ENCODE measurements at regions not wholly inside any gene's neighbourhood (a gene's known extent, or its start where the extent isn't known, plus 50 kb on each side); places are given as distances from the start of the nearest gene placed in this dataset.

DNA sequence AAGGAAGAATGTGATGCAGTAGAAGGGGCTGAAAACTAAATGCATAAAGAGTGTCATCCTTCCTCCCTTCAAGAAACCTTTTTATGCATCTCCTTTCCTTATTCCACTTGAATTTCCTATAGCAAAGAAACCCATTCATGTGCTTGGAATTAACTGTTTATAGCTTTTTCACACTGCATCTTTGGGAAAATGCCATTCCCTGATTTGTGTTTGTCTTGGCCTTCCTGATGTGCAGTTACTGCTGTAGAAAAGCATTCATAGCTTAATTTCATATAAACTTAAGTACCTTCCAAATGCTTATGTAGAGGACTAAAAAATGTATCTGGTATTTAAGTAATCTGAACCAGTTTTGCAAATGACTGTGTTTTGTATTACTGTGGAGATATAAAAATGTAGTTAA, 61.8 kb downstream of the SDR9C7 start:
- H3K27me3 ChIP-seq: no peaks in the 10 kb centered on the region
- H3K4me1 ChIP-seq: peaks cover 0 to 31% (median 5%) of the 10 kb centered on the region in 4 donors
- ATAC-seq: no peak
- no peaks in the 10 kb centered on the region for H3K36me3 ChIP-seq
- peaks cover 0 to 2% (median 0%) of the 10 kb centered on the region in 4 donors for H3K9me3 ChIP-seq
- TF ChIP-seq, protein P1, sequence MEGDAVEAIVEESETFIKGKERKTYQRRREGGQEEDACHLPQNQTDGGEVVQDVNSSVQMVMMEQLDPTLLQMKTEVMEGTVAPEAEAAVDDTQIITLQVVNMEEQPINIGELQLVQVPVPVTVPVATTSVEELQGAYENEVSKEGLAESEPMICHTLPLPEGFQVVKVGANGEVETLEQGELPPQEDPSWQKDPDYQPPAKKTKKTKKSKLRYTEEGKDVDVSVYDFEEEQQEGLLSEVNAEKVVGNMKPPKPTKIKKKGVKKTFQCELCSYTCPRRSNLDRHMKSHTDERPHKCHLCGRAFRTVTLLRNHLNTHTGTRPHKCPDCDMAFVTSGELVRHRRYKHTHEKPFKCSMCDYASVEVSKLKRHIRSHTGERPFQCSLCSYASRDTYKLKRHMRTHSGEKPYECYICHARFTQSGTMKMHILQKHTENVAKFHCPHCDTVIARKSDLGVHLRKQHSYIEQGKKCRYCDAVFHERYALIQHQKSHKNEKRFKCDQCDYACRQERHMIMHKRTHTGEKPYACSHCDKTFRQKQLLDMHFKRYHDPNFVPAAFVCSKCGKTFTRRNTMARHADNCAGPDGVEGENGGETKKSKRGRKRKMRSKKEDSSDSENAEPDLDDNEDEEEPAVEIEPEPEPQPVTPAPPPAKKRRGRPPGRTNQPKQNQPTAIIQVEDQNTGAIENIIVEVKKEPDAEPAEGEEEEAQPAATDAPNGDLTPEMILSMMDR (IDR thresholded peaks at IDR 0.05): no peak
- TF ChIP-seq POLR2A (IDR thresholded peaks at IDR 0.05): no peak
- H3K4me3 ChIP-seq: no peak overlapping the region
- H3K27ac ChIP-seq: no peak overlapping the region
- intact Hi-C loops (cut with DNase I): no loop called here
- no peak for DNase-seq

DNA sequence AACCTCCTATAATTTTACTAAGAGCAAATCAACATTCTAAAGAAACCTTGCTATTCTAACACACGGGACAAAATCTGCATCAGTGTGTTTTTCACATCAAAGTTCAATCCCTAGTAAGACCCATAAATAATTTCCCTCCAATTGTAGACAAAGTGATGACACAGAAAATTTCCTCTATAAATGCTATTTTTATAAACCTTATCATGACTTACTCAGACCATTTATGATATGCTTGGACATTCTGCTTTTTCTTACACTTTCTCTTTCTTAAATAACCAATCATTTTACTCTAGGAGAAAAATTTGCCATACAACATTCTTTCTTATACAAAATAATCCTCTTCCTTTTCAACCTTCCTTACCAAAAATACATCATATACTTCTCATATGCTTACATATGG, 67.0 kb downstream of the SDR9C7 start:
- H3K27ac ChIP-seq: peak overlapping the region; percentile 38 to 77 (median 59)

DNA sequence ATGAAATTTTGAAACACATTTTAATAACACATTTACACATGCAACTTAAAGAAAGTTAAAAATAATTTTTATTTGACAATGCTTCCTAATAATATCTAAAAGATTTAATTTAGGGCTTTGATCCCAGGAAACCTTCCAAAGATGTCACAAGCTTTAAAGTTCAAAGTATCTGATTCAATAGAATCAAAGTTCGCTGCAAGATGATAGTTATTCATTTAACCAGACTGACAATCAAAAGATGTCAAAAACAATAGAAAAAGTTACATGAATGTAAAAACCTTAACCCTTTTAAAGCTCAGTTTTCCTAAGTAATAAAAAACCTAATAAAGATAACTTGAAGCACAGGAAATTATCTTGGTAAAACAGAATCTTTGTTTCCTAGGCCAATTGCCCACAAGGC, 67.7 kb downstream of the SDR9C7 start:
- Histone ChIP-seq H3K4me1 (peaks cover 0 to 24% (median 5%) of the 10 kb centered on the region in 4 donors), H3K36me3 (no peaks in the 10 kb centered on the region), H3K9me3 (peaks cover 0 to 24% (median 11%) of the 10 kb centered on the region in 4 donors), H3K27ac (peak overlapping the region; percentile 38 to 77 (median 59)), H3K4me3 (no peak overlapping the region), H3K27me3 (no peaks in the 10 kb centered on the region)
- no peak for DNase-seq
- TF ChIP-seq, protein P1 (IDR thresholded peaks at IDR 0.05): no peak
- TF ChIP-seq POLR2A (IDR thresholded peaks at IDR 0.05): no peak
- intact Hi-C loops (cut with DNase I): no loop called here
- ATAC-seq: peak; percentile 61 to 83 (median 72)
- 28% methylated on average over 1 of the region's 1 CpG for WGBS (ENCODE audit: insufficient coverage, low coverage, low lambda C conversion rate, missing lambda C conversion rate)

More for the DNA sequence above, 67.0 kb downstream of the SDR9C7 start:
- no peaks in the 10 kb centered on the region for H3K36me3 ChIP-seq
- H3K9me3 ChIP-seq: peaks cover 0 to 24% (median 11%) of the 10 kb centered on the region in 4 donors
- H3K4me1 ChIP-seq: peaks cover 0 to 24% (median 5%) of the 10 kb centered on the region in 4 donors
- DNase-seq: no peak
- TF ChIP-seq, protein P1 (IDR thresholded peaks at IDR 0.05): no peak
- no peak for TF ChIP-seq POLR2A (IDR thresholded peaks at IDR 0.05)
- intact Hi-C loops (cut with DNase I): no loop called here
- H3K4me3 ChIP-seq: no peak overlapping the region
- H3K27me3 ChIP-seq: no peaks in the 10 kb centered on the region
- no peak for ATAC-seq
- WGBS (ENCODE audit: insufficient coverage, low coverage, low lambda C conversion rate, missing lambda C conversion rate): 14% methylated on average over 1 of the region's 1 CpG

DNA sequence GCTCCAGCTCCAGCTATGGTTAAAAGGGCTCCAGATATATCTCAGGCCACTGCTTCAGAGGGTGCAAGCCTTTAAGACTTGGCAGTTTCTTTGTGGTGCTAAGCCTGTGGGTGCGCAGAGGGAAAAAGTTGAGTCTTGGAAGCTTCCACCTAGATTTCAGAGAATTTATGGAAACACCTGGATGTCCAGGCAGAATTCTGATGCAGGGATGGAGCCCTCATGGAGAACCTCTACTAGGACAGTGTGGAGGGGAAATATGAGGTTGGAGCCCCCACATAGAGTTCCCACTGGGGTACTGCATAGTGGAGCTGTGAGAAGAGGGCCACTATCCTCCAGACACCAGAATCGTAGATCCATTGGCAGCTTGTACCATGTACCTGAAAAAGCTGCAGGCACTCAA, 69.9 kb downstream of the SDR9C7 start:
- Histone ChIP-seq H3K27me3 (no peaks in the 10 kb centered on the region), H3K36me3 (no peaks in the 10 kb centered on the region), H3K27ac (no peak overlapping the region), H3K4me3 (no peak overlapping the region), H3K9me3 (peaks cover 0 to 24% (median 11%) of the 10 kb centered on the region in 4 donors), H3K4me1 (peaks cover 0 to 14% (median 5%) of the 10 kb centered on the region in 4 donors)
- ATAC-seq (no peak), DNase-seq (no peak)
- WGBS (ENCODE audit: insufficient coverage, low coverage, low lambda C conversion rate, missing lambda C conversion rate): 83% methylated on average over 1 of the region's 2 CpGs
- no peak for TF ChIP-seq POLR2A (IDR thresholded peaks at IDR 0.05)
- TF ChIP-seq, protein P1 (IDR thresholded peaks at IDR 0.05): no peak
- intact Hi-C loops (cut with DNase I): no loop called here

DNA sequence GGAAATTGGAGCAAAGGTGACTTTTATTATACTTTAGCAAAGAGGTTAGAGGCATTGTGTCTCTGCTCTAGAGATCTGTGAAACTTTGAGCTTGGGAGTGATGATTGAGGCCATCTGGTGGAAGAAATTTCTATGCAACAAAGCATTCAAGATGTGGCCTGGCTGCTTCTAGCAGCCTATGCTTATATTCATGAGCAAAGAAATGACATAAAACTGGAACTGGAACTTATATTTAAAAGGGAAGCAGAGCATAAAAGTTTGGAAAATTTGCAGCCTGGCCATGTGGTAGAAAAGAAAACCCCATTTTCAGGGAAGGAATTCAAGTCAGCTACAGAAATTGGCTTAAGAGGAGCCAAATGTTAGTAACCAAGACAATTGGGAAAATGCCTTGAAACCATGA, 70.4 kb downstream of the SDR9C7 start:
- no peak for ATAC-seq
- H3K36me3 ChIP-seq: no peaks in the 10 kb centered on the region
- H3K4me1 ChIP-seq: peaks cover 0 to 14% (median 5%) of the 10 kb centered on the region in 4 donors
- no peaks in the 10 kb centered on the region for H3K27me3 ChIP-seq
- H3K4me3 ChIP-seq: no peak overlapping the region
- intact Hi-C loops (cut with DNase I): no loop called here
- H3K9me3 ChIP-seq: peaks cover 0 to 24% (median 11%) of the 10 kb centered on the region in 4 donors
- TF ChIP-seq POLR2A (IDR thresholded peaks at IDR 0.05): no peak
- TF ChIP-seq, protein P1 (IDR thresholded peaks at IDR 0.05): peak in 1 of 4 donors; percentile 21
- no peak overlapping the region for H3K27ac ChIP-seq
- no peak for DNase-seq
